Right lobe of liver (tissue), 4 donors: ENCODE measurements at regions not wholly inside any gene's neighbourhood (a gene's known extent, or its start where the extent isn't known, plus 50 kb on each side); places are given as distances from the start of the nearest gene placed in this dataset.

Experiments
- POLR2A ChIP-seq: fragments of 450-650 bp; IDR thresholded peaks from one replicate; pipeline ENCODE4 v1.6.1; 2017; ENCODE audit warnings: antibody characterized with exemption, mild to moderate bottlenecking
- TF ChIP-seq, protein P1 (sequence below), 4 donors: fragments of 200-600 bp in 3 of 4; fragments of 450-650 bp in 1 of 4; IDR thresholded peaks; one replicate each; pipeline versions ENCODE4 v1.5.1 to v1.8.0; 2016 to 2022; ENCODE audit warnings: antibody characterized with exemption in 4 of 4, mild to moderate bottlenecking in 2 of 4
- donor health status: DM: no; HTN: no; CAD: no.
- donor health status: DM: no; HTN: no; CAD: no.
- donor health status: DM: no; HTN: yes; CAD: no.

DNA sequence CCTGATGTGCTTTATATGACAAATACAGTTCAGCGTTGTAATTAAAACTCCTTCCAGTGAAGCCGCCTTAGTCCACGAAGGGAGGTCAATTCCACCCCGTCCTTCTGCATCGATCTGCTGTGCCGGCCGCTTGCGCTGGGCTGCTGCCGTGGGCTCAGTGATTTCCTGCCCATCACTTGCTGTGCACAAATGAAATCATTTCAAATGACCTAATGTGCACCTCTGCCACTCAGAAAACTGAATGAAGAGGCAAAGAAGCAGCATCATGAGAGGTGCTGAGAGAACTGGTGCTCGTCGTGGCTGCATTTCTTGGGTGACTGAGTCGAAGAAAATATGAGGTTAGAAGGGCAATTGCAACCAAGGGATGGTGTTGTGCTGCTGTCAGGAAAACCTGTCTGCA is 144.3 kb upstream of the SYT6 start:
- TF ChIP-seq, protein P1, sequence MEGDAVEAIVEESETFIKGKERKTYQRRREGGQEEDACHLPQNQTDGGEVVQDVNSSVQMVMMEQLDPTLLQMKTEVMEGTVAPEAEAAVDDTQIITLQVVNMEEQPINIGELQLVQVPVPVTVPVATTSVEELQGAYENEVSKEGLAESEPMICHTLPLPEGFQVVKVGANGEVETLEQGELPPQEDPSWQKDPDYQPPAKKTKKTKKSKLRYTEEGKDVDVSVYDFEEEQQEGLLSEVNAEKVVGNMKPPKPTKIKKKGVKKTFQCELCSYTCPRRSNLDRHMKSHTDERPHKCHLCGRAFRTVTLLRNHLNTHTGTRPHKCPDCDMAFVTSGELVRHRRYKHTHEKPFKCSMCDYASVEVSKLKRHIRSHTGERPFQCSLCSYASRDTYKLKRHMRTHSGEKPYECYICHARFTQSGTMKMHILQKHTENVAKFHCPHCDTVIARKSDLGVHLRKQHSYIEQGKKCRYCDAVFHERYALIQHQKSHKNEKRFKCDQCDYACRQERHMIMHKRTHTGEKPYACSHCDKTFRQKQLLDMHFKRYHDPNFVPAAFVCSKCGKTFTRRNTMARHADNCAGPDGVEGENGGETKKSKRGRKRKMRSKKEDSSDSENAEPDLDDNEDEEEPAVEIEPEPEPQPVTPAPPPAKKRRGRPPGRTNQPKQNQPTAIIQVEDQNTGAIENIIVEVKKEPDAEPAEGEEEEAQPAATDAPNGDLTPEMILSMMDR (IDR thresholded peaks at IDR 0.05): no peak
- no peak for TF ChIP-seq POLR2A
